BJ (cell line): ENCODE measurements at regions not wholly inside any gene's neighbourhood (a gene's known extent, or its start where the extent isn't known, plus 50 kb on each side); places are given as distances from the start of the nearest gene placed in this dataset.

Experiments used
- CTCF ChIA-PET: fragments of 350-600 bp; formaldehyde crosslinking; extraction: SDS; loops from one replicate; lab custom pipeline; 2021; ENCODE audit warnings: antibody characterized with exemption, inconsistent platforms; lab: Yijun Ruan, JAX
- POLR2A ChIA-PET: fragments of 300-600 bp; sonication (Branson Sonifier 250); formaldehyde crosslinking; extraction: SDS; loops from one replicate; lab custom pipeline; 2021; ENCODE audit warnings: antibody characterized with exemption; lab: Charles Lee
- DNase-seq: peaks from one replicate; pipeline ENCODE4 v3.0.0-alpha.2; 2011; ENCODE audit warnings: low read depth
- H3K27me3 ChIP-seq: 2 replicates; pipeline ENCODE4 v1.6.0; 2011; ENCODE audit warnings: low read length; ENCODE audit not compliant: control insufficient read depth, insufficient read depth
- H3K36me3 ChIP-seq: 2 replicates; pipeline ENCODE4 v1.5.1; 2011; ENCODE audit warnings: low read length; ENCODE audit not compliant: control insufficient read depth, insufficient read depth
- H3K4me3 ChIP-seq: 2 replicates; pipeline ENCODE4 v1.5.1; 2011; ENCODE audit warnings: low read depth, mild to moderate bottlenecking, control low read depth, low read length
- TF ChIP-seq, protein P1 (sequence below): IDR thresholded peaks from 2 replicates; pipeline ENCODE4 v1.5.1; 2011; ENCODE audit warnings: low read depth, mild to moderate bottlenecking, control low read depth, inconsistent platforms, low read length, moderate library complexity; ENCODE audit not compliant: insufficient read depth

DNA sequence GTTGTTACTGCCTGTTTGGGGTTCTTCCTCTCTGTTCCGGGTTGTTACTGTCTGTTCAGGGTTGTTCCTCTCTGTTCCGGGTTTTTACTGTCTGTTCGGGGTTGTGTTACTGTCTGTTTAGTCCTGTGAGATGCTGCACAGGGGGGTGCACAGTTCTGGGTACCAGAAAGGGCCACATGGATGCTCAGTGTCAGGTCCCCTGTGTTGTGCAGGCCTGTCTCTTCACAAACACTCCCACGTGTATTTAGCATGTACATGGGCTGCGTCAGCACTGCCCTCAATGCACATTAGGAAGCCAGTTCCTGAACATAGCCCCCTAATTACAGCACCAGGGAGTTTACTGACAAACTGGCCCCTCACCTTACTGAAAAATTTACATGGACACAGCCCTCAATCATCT is 118.5 kb downstream of the DLL1 start:
- TF ChIP-seq, protein P1, sequence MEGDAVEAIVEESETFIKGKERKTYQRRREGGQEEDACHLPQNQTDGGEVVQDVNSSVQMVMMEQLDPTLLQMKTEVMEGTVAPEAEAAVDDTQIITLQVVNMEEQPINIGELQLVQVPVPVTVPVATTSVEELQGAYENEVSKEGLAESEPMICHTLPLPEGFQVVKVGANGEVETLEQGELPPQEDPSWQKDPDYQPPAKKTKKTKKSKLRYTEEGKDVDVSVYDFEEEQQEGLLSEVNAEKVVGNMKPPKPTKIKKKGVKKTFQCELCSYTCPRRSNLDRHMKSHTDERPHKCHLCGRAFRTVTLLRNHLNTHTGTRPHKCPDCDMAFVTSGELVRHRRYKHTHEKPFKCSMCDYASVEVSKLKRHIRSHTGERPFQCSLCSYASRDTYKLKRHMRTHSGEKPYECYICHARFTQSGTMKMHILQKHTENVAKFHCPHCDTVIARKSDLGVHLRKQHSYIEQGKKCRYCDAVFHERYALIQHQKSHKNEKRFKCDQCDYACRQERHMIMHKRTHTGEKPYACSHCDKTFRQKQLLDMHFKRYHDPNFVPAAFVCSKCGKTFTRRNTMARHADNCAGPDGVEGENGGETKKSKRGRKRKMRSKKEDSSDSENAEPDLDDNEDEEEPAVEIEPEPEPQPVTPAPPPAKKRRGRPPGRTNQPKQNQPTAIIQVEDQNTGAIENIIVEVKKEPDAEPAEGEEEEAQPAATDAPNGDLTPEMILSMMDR = no peak
- CTCF ChIA-PET = no interaction called here
- H3K27me3 ChIP-seq = no peaks in the 10 kb centered on the region

DNA sequence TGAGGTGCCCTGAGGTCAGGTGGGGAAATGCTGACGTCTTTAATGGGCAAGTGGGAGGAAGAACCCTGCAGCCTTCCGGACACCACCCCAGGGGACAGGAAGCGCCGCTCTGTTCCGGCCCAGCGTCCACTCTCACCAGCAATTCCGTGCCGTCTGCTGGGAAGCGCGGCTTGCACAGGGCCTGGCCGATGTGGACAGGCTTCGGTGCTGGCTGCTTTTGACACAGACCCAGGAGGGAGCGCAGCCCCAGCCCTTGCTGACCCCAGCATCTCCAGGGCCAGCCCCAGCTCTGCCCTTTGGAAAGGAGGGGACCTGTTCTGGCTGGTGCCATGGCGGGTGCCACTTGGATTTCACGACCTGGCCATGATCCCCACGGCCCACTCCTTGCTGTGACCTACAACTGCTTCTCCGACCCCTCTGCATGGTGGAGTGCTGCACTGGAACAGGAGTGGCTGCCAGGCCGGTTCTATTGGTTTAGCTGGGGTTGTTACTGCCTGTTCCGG is 123.2 kb downstream of the DLL1 start:
- H3K36me3 ChIP-seq = no peaks in the 10 kb centered on the region
- TF ChIP-seq, protein P1 = no peak
- H3K4me3 ChIP-seq = no peak overlapping the region
- no peaks in the 10 kb centered on the region for H3K27me3 ChIP-seq
- ChIA-PET CTCF (no interaction called here), POLR2A (no interaction called here)
- DNase-seq = no peak

More for the DNA sequence above, 118.5 kb downstream of the DLL1 start:
- Histone ChIP-seq H3K36me3 (no peaks in the 10 kb centered on the region), H3K4me3 (no peak overlapping the region)
- DNase-seq = no peak
- POLR2A ChIA-PET = no interaction called here

DNA sequence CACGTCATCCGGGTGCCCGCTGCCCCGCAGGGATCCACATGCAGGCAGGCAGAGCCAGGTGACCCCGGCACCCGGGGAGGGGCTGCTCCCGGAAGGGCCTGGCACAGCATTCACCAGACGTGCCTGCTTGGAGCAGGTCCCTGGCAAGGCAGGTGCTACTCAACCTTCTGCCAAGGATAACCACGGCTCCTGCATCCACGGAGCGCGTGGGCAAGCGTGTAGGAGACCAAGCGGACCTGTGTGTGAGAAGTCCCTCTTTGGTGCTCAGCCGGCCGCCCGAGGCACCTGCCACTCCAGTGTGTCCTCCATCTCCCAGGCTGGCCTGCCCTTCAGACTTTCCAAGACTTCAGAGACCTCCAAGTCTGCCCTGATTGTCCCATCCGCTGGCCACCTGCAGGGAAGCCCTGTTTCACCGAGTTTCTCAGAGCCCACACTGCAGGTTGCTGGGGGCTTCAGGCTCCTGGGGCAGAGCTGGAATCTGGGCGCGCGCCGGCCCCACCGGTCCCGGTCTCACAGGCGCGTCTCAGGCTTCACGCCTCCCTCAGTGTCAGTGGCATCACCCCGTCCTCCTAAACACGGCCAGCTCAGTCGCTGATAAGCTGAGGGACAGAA is 124.3 kb downstream of the DLL1 start:
- ChIA-PET POLR2A (no interaction called here), CTCF (no interaction called here)
- TF ChIP-seq, protein P1 = no peak
- H3K27me3 ChIP-seq = no peaks in the 10 kb centered on the region
- no peak for DNase-seq
- no peak overlapping the region for H3K4me3 ChIP-seq
- no peaks in the 10 kb centered on the region for H3K36me3 ChIP-seq

DNA sequence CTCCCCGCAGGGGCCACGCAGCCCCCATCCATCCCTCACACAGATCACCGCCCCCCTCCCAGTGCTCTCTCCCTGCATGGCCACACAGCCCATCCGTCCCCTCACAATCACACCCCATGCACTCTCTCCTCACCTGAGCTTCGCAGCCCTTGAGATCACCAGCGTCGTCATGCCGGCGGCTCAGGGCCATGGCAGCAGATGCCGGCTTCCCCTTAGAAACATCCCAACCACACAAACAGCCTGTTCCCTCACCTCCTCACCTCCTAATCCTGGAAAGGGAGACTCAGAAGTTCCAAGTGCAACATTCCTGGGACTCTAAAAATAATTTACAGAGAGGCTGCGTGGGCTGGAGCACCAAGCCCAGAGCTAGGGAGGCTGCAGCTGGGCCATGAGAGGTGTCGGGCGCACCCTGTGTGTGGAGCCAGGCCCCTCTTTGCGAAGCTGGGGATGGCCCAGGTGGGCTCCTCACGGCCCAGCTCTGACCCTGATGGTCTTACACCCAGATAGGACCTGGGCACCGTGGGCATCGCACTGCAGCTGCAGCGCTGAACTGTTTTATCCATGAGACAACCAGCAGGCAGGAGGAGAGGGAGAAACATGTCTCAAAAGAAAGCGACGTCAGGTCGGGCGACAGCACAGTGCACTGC is 125.3 kb downstream of the DLL1 start:
- Histone ChIP-seq H3K36me3 (no peaks in the 10 kb centered on the region), H3K27me3 (no peaks in the 10 kb centered on the region), H3K4me3 (no peak overlapping the region)
- CTCF ChIA-PET = no interaction called here
- POLR2A ChIA-PET = no interaction called here
- no peak for DNase-seq
- TF ChIP-seq, protein P1 = no peak

DNA sequence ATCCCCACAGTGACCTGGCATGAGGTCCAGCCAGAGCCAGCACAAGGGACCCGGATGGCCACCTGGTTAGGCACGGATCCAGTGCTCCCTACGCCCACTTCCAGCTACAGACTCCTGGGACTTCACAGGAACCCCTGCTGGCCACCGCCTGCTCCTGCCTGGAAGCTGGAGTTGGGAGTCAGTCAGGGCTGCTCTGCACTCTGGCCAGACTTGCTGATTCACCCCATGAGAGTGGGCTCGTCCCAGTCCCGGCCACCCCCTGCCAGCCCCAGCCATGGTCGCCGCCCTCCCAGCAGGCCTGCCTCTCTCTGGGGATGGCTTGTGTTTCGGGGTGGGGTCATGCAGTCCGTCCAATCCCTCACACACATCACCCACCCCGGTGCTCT is 125.8 kb downstream of the DLL1 start:
- TF ChIP-seq, protein P1 = no peak
- CTCF ChIA-PET = interaction anchor here (1.0 kb wide), 1 partner anchor 9 kb away, joined by 3 read pairs; no protein-coding TSS in a partner anchor
- Histone ChIP-seq H3K27me3 (no peaks in the 10 kb centered on the region), H3K4me3 (no peak overlapping the region), H3K36me3 (no peaks in the 10 kb centered on the region)
- POLR2A ChIA-PET = no interaction called here
- DNase-seq = no peak
